ENCODE measurements at regions not wholly inside any gene's neighbourhood (a gene's known extent, or its start where the extent isn't known, plus 50 kb on each side); places are given as distances from the start of the nearest gene placed in this dataset.

GRCh38 chr3:86228101-86228500, 762.8 kb downstream of the VGLL3 start:
- H3K27ac ChIP-seq (ENCODE audit: low read depth in 1 of 2, low read length in 2 of 2), result no peak overlapping the region
- 68 to 70% methylated on average over 4 of the region's 4 CpGs for WGBS, 2 donors
- H3K36me3 ChIP-seq (ENCODE audit: control insufficient read depth in 1 of 2, insufficient read depth in 2 of 2, low read length in 1 of 2), result no peaks in the 10 kb centered on the region
- no peak overlapping the region for H3K4me3 ChIP-seq (ENCODE audit: low read length in 2 of 2)
- H3K4me1 ChIP-seq (ENCODE audit: control insufficient read depth in 1 of 2, insufficient read depth in 2 of 2, low read length in 2 of 2), result no peaks in the 10 kb centered on the region
- intact Hi-C loops (cut with DNase I), result no loop called here
- H3K27me3 ChIP-seq (ENCODE audit: control insufficient read depth in 1 of 2, insufficient read depth in 2 of 2, low read length in 1 of 2), result no peaks in the 10 kb centered on the region
- ATAC-seq (ENCODE audit: low FRiP score) (no peak), DNase-seq (no peak)
- no peaks in the 10 kb centered on the region for H3K9me3 ChIP-seq (ENCODE audit: control insufficient read depth, low read length)

- 25 to 32% methylated on average over 3 of the region's 3 CpGs for WGBS, 2 donors
These were observed 765.5 kb downstream of the VGLL3 start for GRCh38 chr3:86225461-86225860.

GRCh38 chr3:86221601-86222000, 769.3 kb downstream of the VGLL3 start:
- DNase-seq (no peak), ATAC-seq (ENCODE audit: low FRiP score) (no peak)
- intact Hi-C loops (cut with DNase I), result no loop called here
- no peaks in the 10 kb centered on the region for H3K36me3 ChIP-seq (ENCODE audit: control insufficient read depth in 1 of 2, insufficient read depth in 2 of 2, low read length in 1 of 2)
- WGBS, 2 donors, result 93 to 96% methylated on average over 3 of the region's 3 CpGs
- no peaks in the 10 kb centered on the region for H3K9me3 ChIP-seq (ENCODE audit: control insufficient read depth, low read length)
- no peak overlapping the region for H3K27ac ChIP-seq (ENCODE audit: low read depth in 1 of 2, low read length in 2 of 2)
- H3K4me1 ChIP-seq (ENCODE audit: control insufficient read depth in 1 of 2, insufficient read depth in 2 of 2, low read length in 2 of 2), result no peaks in the 10 kb centered on the region
- H3K27me3 ChIP-seq (ENCODE audit: control insufficient read depth in 1 of 2, insufficient read depth in 2 of 2, low read length in 1 of 2), result no peaks in the 10 kb centered on the region
- H3K4me3 ChIP-seq (ENCODE audit: low read length in 2 of 2), result no peak overlapping the region

More at GRCh38 chr3:86225461-86225860, 765.5 kb downstream of the VGLL3 start:
- H3K36me3 ChIP-seq (ENCODE audit: control insufficient read depth in 1 of 2, insufficient read depth in 2 of 2, low read length in 1 of 2), result no peaks in the 10 kb centered on the region
- H3K9me3 ChIP-seq (ENCODE audit: control insufficient read depth, low read length), result no peaks in the 10 kb centered on the region
- ATAC-seq (ENCODE audit: low FRiP score), result no peak
- no peaks in the 10 kb centered on the region for H3K27me3 ChIP-seq (ENCODE audit: control insufficient read depth in 1 of 2, insufficient read depth in 2 of 2, low read length in 1 of 2)
- no peaks in the 10 kb centered on the region for H3K4me1 ChIP-seq (ENCODE audit: control insufficient read depth in 1 of 2, insufficient read depth in 2 of 2, low read length in 2 of 2)
- DNase-seq, result no peak
- intact Hi-C loops (cut with DNase I), result no loop called here
- H3K27ac ChIP-seq (ENCODE audit: low read depth in 1 of 2, low read length in 2 of 2), result no peak overlapping the region
- H3K4me3 ChIP-seq (ENCODE audit: low read length in 2 of 2), result no peak overlapping the region

GRCh38 chr3:86208772-86209171, 782.2 kb downstream of the VGLL3 start:
- ATAC-seq (ENCODE audit: low FRiP score) (no peak), DNase-seq (no peak)
- WGBS, 2 donors, result 71 to 81% methylated on average over 1 of the region's 1 CpG

GRCh38 chr3:86182606-86183005, 808.3 kb downstream of the VGLL3 start:
- DNase-seq (no peak), ATAC-seq (ENCODE audit: low FRiP score) (no peak)
- intact Hi-C loops (cut with DNase I), result no loop called here
- H3K4me1 ChIP-seq (ENCODE audit: control insufficient read depth in 1 of 2, insufficient read depth in 2 of 2, low read length in 2 of 2), result no peaks in the 10 kb centered on the region
- no peak overlapping the region for H3K27ac ChIP-seq (ENCODE audit: low read depth in 1 of 2, low read length in 2 of 2)
- no peak overlapping the region for H3K4me3 ChIP-seq (ENCODE audit: low read length in 2 of 2)
- peaks cover 3% of the 10 kb centered on the region for H3K9me3 ChIP-seq (ENCODE audit: control insufficient read depth, low read length)
- no peaks in the 10 kb centered on the region for H3K27me3 ChIP-seq (ENCODE audit: control insufficient read depth in 1 of 2, insufficient read depth in 2 of 2, low read length in 1 of 2)
- no peaks in the 10 kb centered on the region for H3K36me3 ChIP-seq (ENCODE audit: control insufficient read depth in 1 of 2, insufficient read depth in 2 of 2, low read length in 1 of 2)
- 40 to 41% methylated on average over 2 of the region's 2 CpGs for WGBS, 2 donors

More at GRCh38 chr3:86208772-86209171, 782.2 kb downstream of the VGLL3 start:
- H3K4me3 ChIP-seq (ENCODE audit: low read length in 2 of 2), result no peak overlapping the region
- H3K4me1 ChIP-seq (ENCODE audit: control insufficient read depth in 1 of 2, insufficient read depth in 2 of 2, low read length in 2 of 2), result no peaks in the 10 kb centered on the region
- no peaks in the 10 kb centered on the region for H3K36me3 ChIP-seq (ENCODE audit: control insufficient read depth in 1 of 2, insufficient read depth in 2 of 2, low read length in 1 of 2)
- H3K27me3 ChIP-seq (ENCODE audit: control insufficient read depth in 1 of 2, insufficient read depth in 2 of 2, low read length in 1 of 2), result no peaks in the 10 kb centered on the region
- H3K27ac ChIP-seq (ENCODE audit: low read depth in 1 of 2, low read length in 2 of 2), result no peak overlapping the region
- H3K9me3 ChIP-seq (ENCODE audit: control insufficient read depth, low read length), result no peaks in the 10 kb centered on the region
- intact Hi-C loops (cut with DNase I), result no loop called here

- no peak overlapping the region for H3K4me3 ChIP-seq (ENCODE audit: low read length in 2 of 2)
These were observed 810.3 kb downstream of the VGLL3 start for GRCh38 chr3:86180696-86181095.

GRCh38 chr3:86178095-86178494, 812.9 kb downstream of the VGLL3 start:
- no peak for DNase-seq
- 82 to 84% methylated on average over 6 of the region's 6 CpGs for WGBS, 2 donors
- H3K27me3 ChIP-seq (ENCODE audit: control insufficient read depth in 1 of 2, insufficient read depth in 2 of 2, low read length in 1 of 2), result no peaks in the 10 kb centered on the region
- peaks cover 3% of the 10 kb centered on the region for H3K9me3 ChIP-seq (ENCODE audit: control insufficient read depth, low read length)
- ATAC-seq (ENCODE audit: low FRiP score), result no peak
- no peak overlapping the region for H3K27ac ChIP-seq (ENCODE audit: low read depth in 1 of 2, low read length in 2 of 2)
- H3K4me1 ChIP-seq (ENCODE audit: control insufficient read depth in 1 of 2, insufficient read depth in 2 of 2, low read length in 2 of 2), result no peaks in the 10 kb centered on the region
- H3K36me3 ChIP-seq (ENCODE audit: control insufficient read depth in 1 of 2, insufficient read depth in 2 of 2, low read length in 1 of 2), result no peaks in the 10 kb centered on the region
- intact Hi-C loops (cut with DNase I), result no loop called here
- H3K4me3 ChIP-seq (ENCODE audit: low read length in 2 of 2), result no peak overlapping the region

More at GRCh38 chr3:86180696-86181095, 810.3 kb downstream of the VGLL3 start:
- DNase-seq, result no peak
- intact Hi-C loops (cut with DNase I), result no loop called here
- Histone ChIP-seq H3K4me1 (ENCODE audit: control insufficient read depth in 1 of 2, insufficient read depth in 2 of 2, low read length in 2 of 2) (no peaks in the 10 kb centered on the region), H3K9me3 (ENCODE audit: control insufficient read depth, low read length) (peaks cover 3% of the 10 kb centered on the region), H3K27ac (ENCODE audit: low read depth in 1 of 2, low read length in 2 of 2) (no peak overlapping the region), H3K27me3 (ENCODE audit: control insufficient read depth in 1 of 2, insufficient read depth in 2 of 2, low read length in 1 of 2) (no peaks in the 10 kb centered on the region), H3K36me3 (ENCODE audit: control insufficient read depth in 1 of 2, insufficient read depth in 2 of 2, low read length in 1 of 2) (no peaks in the 10 kb centered on the region)
- ATAC-seq (ENCODE audit: low FRiP score), result no peak
- WGBS, 2 donors, result 62 to 69% methylated on average over 2 of the region's 2 CpGs

GRCh38 chr3:86176445-86176784, 814.5 kb downstream of the VGLL3 start:
- H3K4me1 ChIP-seq (ENCODE audit: control insufficient read depth in 1 of 2, insufficient read depth in 2 of 2, low read length in 2 of 2), result no peaks in the 10 kb centered on the region
- no peak for DNase-seq
- 84% methylated on average over 3 of the region's 3 CpGs for WGBS, 2 donors
- no peak for ATAC-seq (ENCODE audit: low FRiP score)
- no peaks in the 10 kb centered on the region for H3K27me3 ChIP-seq (ENCODE audit: control insufficient read depth in 1 of 2, insufficient read depth in 2 of 2, low read length in 1 of 2)
- peaks cover 3% of the 10 kb centered on the region for H3K9me3 ChIP-seq (ENCODE audit: control insufficient read depth, low read length)
- no peak overlapping the region for H3K4me3 ChIP-seq (ENCODE audit: low read length in 2 of 2)
- H3K27ac ChIP-seq (ENCODE audit: low read depth in 1 of 2, low read length in 2 of 2), result no peak overlapping the region
- H3K36me3 ChIP-seq (ENCODE audit: control insufficient read depth in 1 of 2, insufficient read depth in 2 of 2, low read length in 1 of 2), result no peaks in the 10 kb centered on the region
- intact Hi-C loops (cut with DNase I), result no loop called here

GRCh38 chr3:86175593-86176444, 815.1 kb downstream of the VGLL3 start:
- intact Hi-C loops (cut with DNase I), result no loop called here
- H3K27me3 ChIP-seq (ENCODE audit: control insufficient read depth in 1 of 2, insufficient read depth in 2 of 2, low read length in 1 of 2), result no peaks in the 10 kb centered on the region
- no peak for ATAC-seq (ENCODE audit: low FRiP score)
- DNase-seq, result no peak
- WGBS, 2 donors, result 79 to 80% methylated on average over 7 of the region's 7 CpGs
- H3K36me3 ChIP-seq (ENCODE audit: control insufficient read depth in 1 of 2, insufficient read depth in 2 of 2, low read length in 1 of 2), result no peaks in the 10 kb centered on the region
- peaks cover 3% of the 10 kb centered on the region for H3K9me3 ChIP-seq (ENCODE audit: control insufficient read depth, low read length)
- no peak overlapping the region for H3K27ac ChIP-seq (ENCODE audit: low read depth in 1 of 2, low read length in 2 of 2)
- H3K4me3 ChIP-seq (ENCODE audit: low read length in 2 of 2), result no peak overlapping the region
- H3K4me1 ChIP-seq (ENCODE audit: control insufficient read depth in 1 of 2, insufficient read depth in 2 of 2, low read length in 2 of 2), result no peaks in the 10 kb centered on the region
